ENCODE measurements at regions not wholly inside any gene's neighbourhood (a gene's known extent, or its start where the extent isn't known, plus 50 kb on each side); places are given as distances from the start of the nearest gene placed in this dataset.
"Not testable (repeated sequence)": the region's sequence is repeated elsewhere in the genome, so short reads cannot be mapped to it uniquely, and the experiment has no call there.

- H3K27me3 ChIP-seq (replicated peaks): no peaks in the 10 kb centered on the region
- in situ Hi-C loops (cut with HindIII; ENCODE audit: low pct_ligation_motif_present, low sequenced_read_pairs): no loop called here
- TF ChIP-seq CTCF (IDR thresholded peaks at IDR 0.05; ENCODE audit: low read depth, low read length, missing control alignments): no peak
- H3K4me3 ChIP-seq (ENCODE audit: low read depth, low read length): no peak overlapping the region
- DNase-seq: no peak
- H3K27ac ChIP-seq: no peak overlapping the region
- no peaks in the 10 kb centered on the region for H3K36me3 ChIP-seq (replicated peaks)
Measured at GRCh38 chr12:58741226-58741625, 179.1 kb downstream of the LRIG3 start.

- TF ChIP-seq CTCF (IDR thresholded peaks at IDR 0.05; ENCODE audit: low read depth, low read length, missing control alignments): no peak
Measured at GRCh38 chr12:58745348-58746125, 174.8 kb downstream of the LRIG3 start.

GRCh38 chr12:58747533-58747932 lies 172.8 kb downstream of the LRIG3 start:
- no peak for TF ChIP-seq CTCF (IDR thresholded peaks at IDR 0.05; ENCODE audit: low read depth, low read length, missing control alignments)
- H3K27ac ChIP-seq: no peak overlapping the region
- in situ Hi-C loops (cut with HindIII; ENCODE audit: low pct_ligation_motif_present, low sequenced_read_pairs): no loop called here
- no peak overlapping the region for H3K4me3 ChIP-seq (ENCODE audit: low read depth, low read length)
- no peaks in the 10 kb centered on the region for H3K27me3 ChIP-seq (replicated peaks)
- no peaks in the 10 kb centered on the region for H3K36me3 ChIP-seq (replicated peaks)
- DNase-seq: no peak

More at GRCh38 chr12:58745348-58746125, 174.8 kb downstream of the LRIG3 start:
- H3K36me3 ChIP-seq (replicated peaks): no peaks in the 10 kb centered on the region
- in situ Hi-C loops (cut with HindIII; ENCODE audit: low pct_ligation_motif_present, low sequenced_read_pairs): no loop called here
- no peak overlapping the region for H3K27ac ChIP-seq
- no peaks in the 10 kb centered on the region for H3K27me3 ChIP-seq (replicated peaks)
- H3K4me3 ChIP-seq (ENCODE audit: low read depth, low read length): no peak overlapping the region
- DNase-seq: no peak

- no peak overlapping the region for H3K4me3 ChIP-seq (ENCODE audit: low read depth, low read length)
- no peaks in the 10 kb centered on the region for H3K36me3 ChIP-seq (replicated peaks)
- TF ChIP-seq CTCF (IDR thresholded peaks at IDR 0.05; ENCODE audit: low read depth, low read length, missing control alignments): no peak
- no peaks in the 10 kb centered on the region for H3K27me3 ChIP-seq (replicated peaks)
- in situ Hi-C loops (cut with HindIII; ENCODE audit: low pct_ligation_motif_present, low sequenced_read_pairs): no loop called here
- peak; percentile 82 for DNase-seq
- H3K27ac ChIP-seq: peak overlapping the region; percentile 57
Measured at GRCh38 chr12:58750484-58750883, 169.8 kb downstream of the LRIG3 start.

GRCh38 chr12:58757422-58757821 lies 162.9 kb downstream of the LRIG3 start:
- Histone ChIP-seq H3K4me3 (ENCODE audit: low read depth, low read length) (no peak overlapping the region), H3K27ac (peak overlapping the region; percentile 91), H3K27me3 (replicated peaks) (no peaks in the 10 kb centered on the region), H3K36me3 (replicated peaks) (no peaks in the 10 kb centered on the region)
- peak; percentile 95 for DNase-seq
- no peak for TF ChIP-seq CTCF (IDR thresholded peaks at IDR 0.05; ENCODE audit: low read depth, low read length, missing control alignments)
- in situ Hi-C loops (cut with HindIII; ENCODE audit: low pct_ligation_motif_present, low sequenced_read_pairs): no loop called here

- H3K27me3 ChIP-seq (replicated peaks); DNase-seq; H3K27ac ChIP-seq; H3K4me3 ChIP-seq (ENCODE audit: low read depth, low read length); H3K36me3 ChIP-seq (replicated peaks); in situ Hi-C loops (cut with HindIII; ENCODE audit: low pct_ligation_motif_present, low sequenced_read_pairs): not testable (repeated sequence)
Measured at GRCh38 chr12:58759745-58760144, 160.6 kb downstream of the LRIG3 start.
